ENCODE measurements at regions not wholly inside any gene's neighbourhood (a gene's known extent, or its start where the extent isn't known, plus 50 kb on each side); places are given as distances from the start of the nearest gene placed in this dataset.
"Not testable (repeated sequence)": the region's sequence is repeated elsewhere in the genome, so short reads cannot be mapped to it uniquely, and the experiment has no call there.

- not testable (repeated sequence) for TF ChIP-seq CTCF (conservative IDR thresholded peaks at IDR 0.05 in 1 of 2, IDR thresholded peaks at IDR 0.05 in 1 of 2; ENCODE audit: extremely low read depth in 1 of 2, insufficient read depth in 1 of 2, low read depth in 1 of 2, low read length in 2 of 2); EZH2 (IDR thresholded peaks at IDR 0.05; ENCODE audit: borderline replicate concordance, low read length)
These were observed 166.4 kb downstream of the TPBG start for GRCh38 chr6:82529960-82530460.
